ENCODE measurements at regions not wholly inside any gene's neighbourhood (a gene's known extent, or its start where the extent isn't known, plus 50 kb on each side); places are given as distances from the start of the nearest gene placed in this dataset.
"Not testable (repeated sequence)": the region's sequence is repeated elsewhere in the genome, so short reads cannot be mapped to it uniquely, and the experiment has no call there.

DNA sequence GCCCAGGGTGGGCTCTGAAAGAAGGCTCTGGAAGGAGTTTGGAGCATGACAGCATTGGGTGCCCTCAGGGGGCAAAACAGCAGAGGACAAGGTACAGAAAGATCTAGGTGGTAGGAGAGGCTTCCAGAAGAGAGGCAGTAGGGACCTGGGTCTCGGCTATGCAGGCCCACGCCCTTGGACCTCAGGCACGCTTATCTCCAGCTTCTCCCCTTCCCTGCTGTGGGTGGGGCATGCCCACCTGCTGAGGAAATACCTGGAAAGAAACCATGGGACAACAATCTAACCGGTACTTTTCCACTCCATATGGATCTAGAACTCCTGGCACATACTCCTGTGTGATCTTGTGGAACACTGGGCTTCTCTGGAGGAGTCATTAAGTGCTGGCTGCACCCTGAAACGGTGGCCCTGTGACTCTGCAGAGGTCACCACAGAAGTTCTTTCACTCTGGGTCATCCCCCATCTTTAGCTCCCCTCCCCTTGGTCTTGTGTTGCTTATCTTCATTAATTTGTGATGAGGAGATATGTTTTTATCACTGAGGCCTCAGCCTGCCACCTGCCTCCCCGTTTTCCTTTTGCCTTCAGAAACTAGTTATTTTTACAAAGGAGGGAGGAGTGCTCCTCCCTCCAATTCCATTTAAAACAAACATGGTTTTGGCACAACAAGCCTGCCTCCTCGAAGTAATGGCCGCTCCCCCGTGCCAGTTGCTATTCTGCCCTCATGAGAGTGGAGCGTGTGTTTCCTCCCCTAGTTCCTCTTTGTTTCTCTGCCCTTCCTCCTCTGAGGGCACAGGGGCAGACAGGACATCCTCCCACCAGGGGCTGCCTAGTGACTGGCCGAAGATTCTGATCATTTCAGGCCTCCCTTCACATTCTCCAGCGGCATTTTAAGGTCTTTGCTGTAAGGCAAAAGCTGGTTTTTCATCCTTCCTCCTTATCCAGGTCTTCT, 78.0 kb upstream of the ATP5PO start:
- DNase-seq (ENCODE audit: low read depth in 2 of 2), result no peak

GRCh38 chr21:33992412-33992811, 76.8 kb upstream of the ATP5PO start:
- not testable (repeated sequence) for DNase-seq (ENCODE audit: low read depth in 2 of 2)

DNA sequence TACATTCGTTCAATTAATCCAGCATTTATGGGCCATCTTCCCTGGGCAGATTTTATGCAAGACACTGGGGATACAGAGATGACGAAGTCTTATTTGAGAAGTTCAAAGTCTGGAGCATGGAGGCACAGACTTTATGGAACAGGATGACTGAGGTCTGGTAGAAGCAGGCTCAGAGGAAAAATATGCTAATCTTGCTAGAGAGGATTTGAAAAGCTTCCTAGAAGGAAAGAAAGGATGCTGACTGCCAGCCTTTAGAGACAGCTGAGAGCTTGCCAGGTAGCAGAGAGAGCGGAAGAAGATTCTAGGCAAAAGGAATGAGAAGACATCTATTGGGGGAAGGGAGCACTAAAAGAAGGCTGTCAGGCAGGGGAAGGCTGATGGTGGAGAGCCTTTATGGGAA, 75.5 kb upstream of the ATP5PO start:
- DNase-seq (ENCODE audit: low read depth in 2 of 2), result no peak

DNA sequence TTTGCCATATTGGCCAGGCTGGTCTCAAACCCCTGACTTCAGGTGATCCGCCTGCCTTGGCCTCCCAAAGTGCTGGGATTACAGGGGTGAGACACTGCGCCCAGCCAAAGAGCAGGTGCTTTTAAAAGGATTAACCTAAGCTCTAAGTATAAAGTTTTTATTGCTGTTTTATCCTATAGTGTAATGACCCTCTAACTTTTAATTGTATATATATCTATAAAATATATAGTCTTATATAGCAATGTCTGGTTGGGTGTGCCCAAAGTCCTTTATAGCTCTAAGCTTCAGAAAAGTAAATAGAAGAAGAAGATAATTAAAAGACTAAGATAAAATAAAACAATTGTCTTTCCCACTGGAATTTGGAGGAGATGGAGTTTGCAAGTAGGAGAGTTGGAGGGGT, 73.8 kb upstream of the ATP5PO start:
- no peak for DNase-seq (ENCODE audit: low read depth in 2 of 2)

DNA sequence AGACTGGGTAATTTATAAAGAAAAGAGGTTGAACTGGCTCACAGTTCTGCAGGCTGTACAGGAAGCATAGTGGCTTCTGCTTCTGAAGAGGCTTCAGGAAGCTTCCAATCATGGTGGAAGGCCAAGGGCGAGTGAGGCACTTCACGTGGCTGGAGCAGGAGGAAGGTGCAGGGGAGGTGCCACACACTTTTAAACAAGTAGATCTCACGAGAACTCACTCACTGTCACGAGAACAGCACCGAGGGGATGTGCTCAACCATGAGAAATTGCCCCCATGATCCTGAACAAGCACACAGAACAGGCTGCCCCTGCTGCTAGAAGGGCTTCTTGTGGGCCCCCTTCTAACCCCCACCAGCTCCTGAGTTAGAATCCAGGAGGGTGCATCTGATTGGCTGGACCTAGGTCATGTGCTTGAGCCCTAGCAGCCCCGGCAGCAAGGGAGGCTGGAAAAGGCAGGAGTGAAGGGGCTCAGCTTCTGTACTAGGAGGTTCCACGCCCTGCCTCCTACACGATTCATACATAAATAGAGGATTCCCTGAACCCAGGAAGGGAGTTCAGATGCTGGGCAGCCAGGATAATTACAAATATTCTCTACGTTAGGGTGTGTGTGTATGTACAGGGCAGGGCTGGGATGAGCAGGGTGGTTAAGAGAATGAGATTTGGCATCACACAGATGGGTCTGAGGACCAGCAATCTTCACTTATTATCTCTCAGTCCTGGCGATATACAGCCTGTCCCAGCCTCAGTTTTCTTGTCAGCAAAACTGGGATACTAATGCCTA, 72.8 kb upstream of the ATP5PO start:
- no peak for DNase-seq (ENCODE audit: low read depth in 2 of 2)

GRCh38 chr21:33987461-33987860, 71.9 kb upstream of the ATP5PO start:
- DNase-seq (ENCODE audit: low read depth in 2 of 2), result no peak

DNA sequence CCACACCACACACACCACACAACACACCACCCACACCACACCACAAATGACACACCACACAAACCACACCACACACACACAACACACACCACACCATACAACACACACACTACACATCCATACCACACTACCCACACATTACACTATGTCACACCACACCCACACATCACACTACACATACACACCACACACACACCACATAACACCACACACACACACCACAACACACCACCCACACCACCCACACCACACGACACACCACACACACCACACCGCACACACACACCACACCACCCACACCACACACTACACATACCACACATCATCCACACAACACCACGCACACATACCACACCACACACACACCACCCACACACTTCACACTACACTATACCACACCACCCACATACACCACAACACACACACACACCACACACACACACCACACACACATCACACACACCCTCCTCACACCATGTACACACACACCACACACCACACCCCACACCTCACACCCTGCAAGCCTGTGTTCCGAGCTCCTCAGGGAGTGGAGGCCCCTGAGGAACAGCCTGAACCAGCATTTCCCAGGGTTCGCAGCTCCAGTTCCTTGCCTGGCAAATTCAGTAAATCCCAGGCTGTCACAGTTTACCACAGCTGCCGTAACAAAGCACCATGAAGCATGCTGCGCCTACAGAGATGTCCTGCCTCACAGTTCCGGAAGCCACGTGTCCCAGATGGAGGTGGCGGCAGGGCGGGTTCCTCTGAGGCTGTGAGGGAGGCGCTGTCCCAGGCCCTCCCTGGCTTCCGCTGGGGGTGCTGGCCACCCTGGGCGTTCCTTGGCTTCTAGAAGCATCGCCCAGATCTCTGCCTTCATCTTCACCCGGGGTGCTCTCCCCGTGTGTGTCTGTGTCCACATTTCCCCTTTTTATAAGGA, 69.8 kb upstream of the ATP5PO start:
- DNase-seq (ENCODE audit: low read depth in 2 of 2), result no peak

- no peak for DNase-seq (ENCODE audit: low read depth in 2 of 2)
Observed at GRCh38 chr21:33984021-33984481, 68.4 kb upstream of the ATP5PO start.

- DNase-seq (ENCODE audit: low read depth in 2 of 2), result peak in 1 of 2 experiments; percentile 26
Observed at GRCh38 chr21:33981391-33982101, 65.9 kb upstream of the ATP5PO start.

DNA sequence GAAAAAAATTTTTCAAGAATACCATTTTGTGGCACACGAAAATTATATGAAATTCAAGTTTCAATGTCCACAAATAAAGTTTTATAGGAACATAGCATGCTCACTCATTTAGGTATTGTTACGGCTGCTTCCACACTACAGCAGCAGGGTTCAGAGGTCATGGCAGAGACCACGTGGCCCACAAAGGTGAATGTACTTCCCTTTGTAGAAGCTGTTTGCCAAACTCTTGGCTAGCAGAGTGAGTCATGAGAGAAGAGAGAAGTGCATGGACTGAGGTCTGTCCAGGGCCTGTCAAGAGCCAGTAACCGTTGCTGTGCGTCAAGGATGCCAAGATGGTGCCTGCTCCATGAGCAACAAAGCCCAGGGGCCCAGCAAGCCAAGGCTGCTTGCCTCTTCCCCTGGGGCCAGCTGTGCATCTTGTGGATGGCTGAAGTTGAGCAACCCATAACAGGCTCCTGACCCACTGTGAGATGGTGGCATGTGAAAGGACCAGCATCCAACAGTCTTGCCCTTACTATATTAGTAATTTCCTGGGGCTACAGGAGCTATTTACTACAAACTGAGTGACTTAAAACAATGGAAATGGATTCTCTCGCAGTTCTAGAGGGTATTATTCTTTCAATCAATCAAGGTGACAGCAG, 64.8 kb upstream of the ATP5PO start:
- no peak for DNase-seq (ENCODE audit: low read depth in 2 of 2)

- no peak for DNase-seq (ENCODE audit: low read depth in 2 of 2)
Observed at GRCh38 chr21:33978585-33978984, 63.0 kb upstream of the ATP5PO start.

DNA sequence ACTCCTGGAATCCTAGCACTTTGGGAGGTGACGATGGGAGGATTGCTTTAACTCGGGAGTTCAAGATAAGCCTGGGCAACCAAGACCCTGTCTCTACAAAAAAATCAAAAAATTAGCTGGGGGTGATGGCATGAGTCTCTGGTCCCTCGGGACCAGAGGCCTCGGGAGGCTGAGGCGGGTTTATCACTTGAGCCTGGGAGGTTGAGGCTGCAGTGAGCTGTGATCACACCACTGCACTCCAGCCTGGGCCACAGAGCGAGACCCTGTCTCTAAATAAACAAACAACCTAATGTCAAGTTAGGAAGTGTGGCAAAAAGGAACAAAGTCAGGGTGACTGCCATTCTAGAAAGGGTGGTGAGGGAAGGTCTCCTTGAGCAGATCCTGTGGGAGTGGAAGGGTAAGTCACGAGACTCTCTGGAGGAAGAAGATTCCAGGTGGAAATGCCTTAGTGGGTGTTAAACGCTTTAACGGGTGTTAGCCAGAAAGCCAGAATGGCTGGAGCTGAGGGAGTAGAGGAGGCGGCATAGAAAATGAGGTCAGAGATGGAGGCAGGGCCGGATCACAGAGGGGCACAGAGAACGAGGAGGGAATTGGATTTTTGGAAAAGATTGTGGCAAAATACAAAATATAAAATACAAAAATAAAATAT, 62.2 kb upstream of the ATP5PO start:
- no peak for DNase-seq (ENCODE audit: low read depth in 2 of 2)

DNA sequence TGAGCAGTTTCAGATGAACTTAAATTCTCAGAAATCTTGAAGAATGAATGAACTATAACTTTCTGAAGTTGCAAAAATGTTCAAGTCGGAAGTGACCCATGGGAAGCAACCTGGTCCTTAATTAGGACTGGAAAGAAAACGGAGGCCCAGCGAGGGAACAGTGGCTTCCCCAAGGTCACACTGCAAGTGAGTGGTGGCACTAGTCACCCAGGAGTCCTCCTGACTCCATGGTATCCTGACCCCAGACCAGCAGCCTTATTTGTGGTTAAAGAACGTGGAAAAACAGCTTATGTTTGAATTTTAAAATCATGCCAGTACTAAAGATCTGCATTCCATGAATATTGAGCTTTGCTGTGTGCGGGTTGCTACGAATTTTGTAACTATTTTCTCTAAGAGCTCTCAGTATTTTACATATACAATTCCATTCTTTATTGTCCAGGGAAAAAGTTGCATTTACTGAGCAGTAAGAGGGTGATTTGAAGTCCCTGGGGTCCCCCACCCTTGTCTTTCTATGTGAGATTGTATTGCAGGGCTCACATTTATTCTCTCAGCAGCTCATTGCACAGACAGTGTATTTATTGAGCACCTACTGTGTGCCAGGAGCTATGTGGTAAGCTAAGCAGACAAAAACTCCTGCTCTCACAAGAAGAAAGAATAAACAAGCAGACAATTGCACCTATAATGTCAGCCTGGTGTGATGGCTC, 61.6 kb upstream of the ATP5PO start:
- DNase-seq (ENCODE audit: low read depth in 2 of 2), result no peak

DNA sequence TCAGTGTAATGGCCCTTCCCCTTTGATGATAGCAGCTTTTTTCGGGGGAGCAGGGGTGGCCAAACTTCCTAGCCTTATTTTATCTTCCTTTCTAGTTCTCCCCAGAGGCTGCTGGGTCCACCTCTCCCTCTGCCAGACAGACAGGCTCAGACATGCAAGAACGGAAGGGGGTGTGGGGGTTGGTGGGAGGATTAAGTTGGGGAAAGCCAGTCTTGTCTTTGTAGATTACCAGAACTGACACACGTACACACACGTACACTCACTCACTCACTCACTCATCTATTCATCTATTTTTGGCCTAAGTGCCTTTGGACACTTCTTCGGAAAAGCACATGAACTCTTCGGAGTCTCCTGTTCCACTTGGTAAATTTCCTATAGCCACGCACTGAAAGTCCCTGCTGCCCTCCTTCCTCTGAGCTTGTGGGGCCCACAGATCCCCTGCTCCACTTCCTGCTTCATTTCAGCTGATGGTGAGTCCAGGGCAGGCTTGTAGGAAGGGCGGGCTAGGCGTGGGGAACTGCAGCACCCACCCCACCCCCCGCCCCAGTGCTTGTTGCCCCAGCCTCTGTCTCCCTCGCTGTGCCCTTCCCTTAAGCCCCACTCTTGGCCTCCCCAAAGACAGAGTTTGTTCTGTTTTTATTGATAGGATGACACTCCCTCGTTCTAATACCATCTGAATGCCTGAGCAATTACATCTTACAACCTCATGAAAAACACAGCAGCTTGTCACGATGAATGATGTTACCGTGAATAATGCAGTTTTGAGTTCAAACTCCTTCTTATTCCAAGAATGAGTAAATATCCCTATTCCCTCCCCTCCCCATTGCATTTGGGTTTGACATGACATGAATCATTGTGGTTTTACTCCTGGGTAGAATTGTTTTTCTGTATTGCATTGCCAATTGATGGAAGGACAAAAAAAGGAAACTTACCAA, 60.7 kb upstream of the ATP5PO start:
- peak; percentile 96 to 97 for DNase-seq (ENCODE audit: low read depth in 2 of 2)

DNA sequence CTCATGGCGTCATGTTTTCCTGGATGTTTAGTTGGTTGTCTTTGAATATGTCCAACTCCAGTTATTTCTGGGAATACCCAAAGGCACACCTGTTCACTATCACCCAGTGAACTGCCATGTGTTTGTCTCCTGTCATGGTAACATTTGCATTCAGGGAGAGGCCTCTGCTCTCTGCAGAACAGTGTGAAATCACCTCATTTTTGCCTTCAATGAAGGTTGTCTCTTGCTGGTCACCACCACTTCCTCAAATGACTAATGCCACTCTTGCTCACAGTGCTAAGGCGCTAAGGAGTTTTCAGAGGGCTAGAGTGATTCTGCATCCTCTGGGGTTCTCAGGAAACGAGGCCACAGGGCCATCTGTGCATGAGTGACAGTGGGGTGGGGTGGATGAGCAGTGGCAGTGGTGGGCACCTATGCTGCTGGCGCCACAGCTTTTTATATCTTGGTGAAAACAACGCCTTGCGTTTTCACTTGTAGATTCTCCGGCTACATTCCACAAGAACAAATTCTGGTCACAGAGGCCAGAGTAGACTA, 60.0 kb upstream of the ATP5PO start:
- no peak for DNase-seq (ENCODE audit: low read depth in 2 of 2)

DNA sequence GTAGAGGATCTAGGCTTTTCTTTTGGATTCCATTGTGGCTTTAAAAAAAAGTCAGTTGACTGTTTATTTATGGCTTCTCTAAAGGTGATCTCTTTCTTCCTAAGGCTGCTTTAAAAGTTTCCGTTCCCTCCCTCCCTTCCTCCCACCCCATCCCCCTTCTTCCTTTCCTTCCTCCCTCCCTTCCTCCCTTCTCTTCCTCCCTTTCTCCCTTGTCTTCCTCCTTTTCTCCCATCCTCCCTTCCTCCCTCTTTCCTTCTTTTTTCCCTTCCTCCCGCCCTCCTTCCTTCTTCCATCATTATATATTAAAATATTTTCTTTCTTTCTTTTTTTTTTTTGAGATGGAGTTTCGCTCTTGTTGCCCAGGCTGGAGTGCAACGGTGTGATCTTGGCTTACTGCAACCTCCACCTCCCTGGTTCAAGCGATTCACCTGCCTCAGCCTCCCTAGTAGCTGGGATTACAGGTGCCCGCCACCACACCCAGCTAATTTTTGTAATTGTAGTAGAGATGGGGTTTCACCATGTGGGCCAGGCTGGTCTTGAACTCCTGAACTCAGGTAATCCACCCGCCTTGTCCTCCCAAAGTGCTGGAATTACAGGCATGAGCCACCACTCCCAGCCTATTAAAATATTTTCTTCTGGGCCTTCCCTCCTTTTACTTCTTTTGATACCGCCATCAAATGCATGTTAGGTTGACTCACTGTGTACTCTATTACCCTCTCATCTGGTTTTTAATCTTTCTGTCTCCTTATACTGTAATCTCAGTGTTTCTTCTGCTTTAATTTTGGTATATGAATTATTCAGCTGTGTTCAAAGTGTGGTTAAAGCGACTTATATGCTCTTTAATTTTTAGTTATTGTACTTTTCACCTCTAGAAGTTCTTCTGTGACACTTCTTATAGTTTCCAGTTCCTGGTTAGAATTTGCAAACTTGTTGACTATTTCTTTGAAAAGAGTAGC, 59.2 kb upstream of the ATP5PO start:
- no peak for DNase-seq (ENCODE audit: low read depth in 2 of 2)

GRCh38 chr21:33973268-33973667, 57.7 kb upstream of the ATP5PO start:
- DNase-seq (ENCODE audit: low read depth in 2 of 2), result no peak

Data from fibroblast of skin of left quadriceps (primary cell).